T-helper 1 cell treated with Interleukin-12 subunit alpha and Interleukin-12 subunit beta and Interleukin-4 antibody, amounts not matched to agents 30 μg/mL and 1 μg/mL, for 36 hours (primary cell): ENCODE measurements at regions not wholly inside any gene's neighbourhood (a gene's known extent, or its start where the extent isn't known, plus 50 kb on each side); places are given as distances from the start of the nearest gene placed in this dataset.

Experiments
- H3K27ac Mint-ChIP-seq: one replicate; pipeline ENCODE4 v1.8.0; 2021; ENCODE audit warnings: mild to moderate bottlenecking, mixed read lengths
- H3K27me3 Mint-ChIP-seq: one replicate; pipeline ENCODE4 v1.8.0; 2021; ENCODE audit warnings: low read depth, mixed read lengths
- H3K36me3 Mint-ChIP-seq: one replicate; pipeline ENCODE4 v1.8.0; 2021; ENCODE audit warnings: low read depth, mixed read lengths
- H3K4me1 Mint-ChIP-seq: one replicate; pipeline ENCODE4 v1.8.0; 2021; ENCODE audit warnings: low read depth, mixed read lengths
- H3K4me3 Mint-ChIP-seq: one replicate; pipeline ENCODE4 v1.8.0; 2021; ENCODE audit warnings: mild to moderate bottlenecking, moderate library complexity, mixed read lengths
- H3K9me3 Mint-ChIP-seq: one replicate; pipeline ENCODE4 v1.8.0; 2021; ENCODE audit warnings: mixed read lengths

DNA sequence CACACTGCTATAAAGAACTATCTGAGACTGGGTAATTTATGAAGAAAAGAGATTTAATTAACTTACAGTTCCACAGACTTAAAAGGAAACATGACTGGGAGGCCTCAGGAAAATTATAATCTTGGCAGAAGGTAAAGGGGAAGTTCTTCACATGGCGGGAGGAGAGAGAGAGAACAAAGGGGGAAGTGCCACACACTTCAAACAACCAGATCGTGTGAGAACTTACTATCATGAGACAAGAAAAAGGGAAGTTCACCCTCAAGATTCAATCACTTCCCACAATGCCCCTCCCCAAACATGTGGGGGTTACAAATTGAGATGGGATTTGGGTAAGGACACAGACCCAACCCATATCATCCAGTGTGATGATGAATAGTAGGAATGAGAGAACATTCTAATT, 366.5 kb downstream of the LRFN5 start:
- H3K4me1 Mint-ChIP-seq = no peaks in the 10 kb centered on the region
- H3K27ac Mint-ChIP-seq = no peak overlapping the region
- no peak overlapping the region for H3K4me3 Mint-ChIP-seq
- no peaks in the 10 kb centered on the region for H3K36me3 Mint-ChIP-seq
- H3K27me3 Mint-ChIP-seq = no peaks in the 10 kb centered on the region
- H3K9me3 Mint-ChIP-seq = peaks cover 20% of the 10 kb centered on the region

DNA sequence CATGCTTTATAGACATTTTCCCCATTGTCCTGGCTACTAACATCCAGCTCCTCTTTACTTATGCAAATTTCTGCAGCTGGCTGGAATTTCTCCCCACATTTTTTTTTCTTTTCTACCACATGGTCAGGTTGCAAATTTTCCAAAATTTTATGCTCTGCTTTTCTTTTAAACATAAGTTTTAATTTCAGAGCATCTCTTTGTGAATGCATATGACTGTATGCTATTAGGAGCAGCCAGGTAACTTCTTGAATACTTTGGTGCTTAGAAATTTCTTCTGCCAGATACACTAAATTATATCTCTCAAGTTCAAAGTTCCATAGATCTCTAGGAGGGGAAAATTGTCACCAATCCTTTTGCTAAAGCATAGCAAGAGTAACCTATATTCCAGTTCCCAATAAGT, 365.9 kb downstream of the LRFN5 start:
- Mint-ChIP-seq H3K36me3 (no peaks in the 10 kb centered on the region), H3K27me3 (no peaks in the 10 kb centered on the region), H3K27ac (no peak overlapping the region), H3K4me3 (no peak overlapping the region), H3K4me1 (no peaks in the 10 kb centered on the region), H3K9me3 (peaks cover 20% of the 10 kb centered on the region)

DNA sequence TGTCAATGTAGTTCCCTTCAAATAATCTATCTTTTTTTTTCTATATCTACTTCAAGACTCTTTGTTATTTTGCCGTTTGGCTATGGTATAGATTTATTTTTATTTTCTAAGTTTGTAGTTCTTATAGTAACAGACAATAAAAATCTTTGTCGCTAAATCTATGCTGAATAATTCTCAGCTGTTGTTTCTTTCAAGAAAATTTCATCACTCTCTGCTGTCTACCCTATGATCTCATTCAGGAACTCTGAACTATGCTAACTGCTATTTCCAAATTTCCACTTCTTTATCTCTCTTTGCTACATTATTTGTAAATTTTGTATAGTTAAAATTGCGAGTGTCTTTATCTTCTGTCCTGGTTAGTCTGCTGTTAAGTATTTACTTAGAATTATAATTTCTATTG, 353.6 kb downstream of the LRFN5 start:
- H3K4me1 Mint-ChIP-seq = no peaks in the 10 kb centered on the region
- no peak overlapping the region for H3K4me3 Mint-ChIP-seq
- H3K27ac Mint-ChIP-seq = no peak overlapping the region
- H3K9me3 Mint-ChIP-seq = peaks cover 15% of the 10 kb centered on the region
- H3K36me3 Mint-ChIP-seq = no peaks in the 10 kb centered on the region
- no peaks in the 10 kb centered on the region for H3K27me3 Mint-ChIP-seq

DNA sequence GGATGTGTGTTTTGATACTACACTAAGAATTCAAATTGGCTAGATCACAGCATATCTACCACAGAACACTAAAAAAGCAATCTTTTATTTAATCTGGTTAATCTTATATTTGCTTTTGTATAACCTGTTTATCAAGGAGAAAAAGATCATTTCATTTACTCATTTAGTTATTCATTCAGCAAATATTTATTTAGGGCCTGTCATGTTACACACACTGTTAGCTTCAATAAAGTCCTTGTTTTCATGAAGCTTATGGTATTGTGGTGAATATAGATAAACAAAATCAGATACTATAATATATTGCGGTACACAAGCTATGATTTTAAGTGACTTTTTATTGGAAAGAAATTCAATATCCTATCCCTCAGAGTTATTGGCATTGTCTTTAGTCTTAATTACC, 350.8 kb downstream of the LRFN5 start:
- H3K4me1 Mint-ChIP-seq = no peaks in the 10 kb centered on the region
- H3K4me3 Mint-ChIP-seq = no peak overlapping the region
- no peak overlapping the region for H3K27ac Mint-ChIP-seq
- peaks cover 8% of the 10 kb centered on the region for H3K9me3 Mint-ChIP-seq
- no peaks in the 10 kb centered on the region for H3K36me3 Mint-ChIP-seq
- H3K27me3 Mint-ChIP-seq = no peaks in the 10 kb centered on the region
